GM12878 (cell line): ENCODE measurements at regions not wholly inside any gene's neighbourhood (a gene's known extent, or its start where the extent isn't known, plus 50 kb on each side); places are given as distances from the start of the nearest gene placed in this dataset.

ENCODE experiments used
- ATAC-seq: fragments of 200-7000 bp; cut with Tn5 transposase; 3 replicates; pipeline ENCODE4 v1.9.1; 2020; ENCODE audit warnings: mild to moderate bottlenecking, moderate library complexity
- BruUV-seq: library from RNA; stranded (reverse); fragments of 400-500 nt; replicated peaks from 2 replicates; lab custom pipeline; 2021; lab: Mats Ljungman, UMichigan
- CTCF ChIA-PET: fragments of 300-600 bp; sonication (Branson Sonifier 250); formaldehyde crosslinking; extraction: SDS; loops from one replicate; lab custom pipeline; 2021; ENCODE audit warnings: inconsistent platforms; lab: Yijun Ruan, JAX
- POLR2A ChIA-PET: fragments of 350-600 bp; formaldehyde crosslinking; extraction: SDS; loops from one replicate; lab custom pipeline; 2021; ENCODE audit warnings: inconsistent platforms; lab: Charles Lee
- RAD21 ChIA-PET: fragments of 300-600 bp; sonication (Branson Sonifier 250); formaldehyde crosslinking; loops from one replicate; lab custom pipeline; 2023; ENCODE audit warnings: antibody characterized with exemption; ENCODE audit not compliant: unreplicated experiment; lab: Charles Lee
- SMC1A ChIA-PET: fragments of 300-600 bp; sonication (Branson Sonifier 250); formaldehyde crosslinking; loops from one replicate; lab custom pipeline; 2023; ENCODE audit not compliant: unreplicated experiment, uncharacterized antibody; lab: Charles Lee
- DNase-seq: peaks from one replicate; pipeline ENCODE4 v3.0.0-alpha.2; 2011; ENCODE audit warnings: low read depth, low spot score
- FAIRE-seq: peaks from 3 replicates; lab custom pipeline; 2011; peaks lifted over from hg19 to GRCh38; lab: Jason Lieb, UNC
- H2AFZ ChIP-seq: 2 replicates; pipeline ENCODE4 v1.6.0; 2011; ENCODE audit warnings: low read depth, low read length, control low read depth; ENCODE audit not compliant: control insufficient read depth
- H3K27ac ChIP-seq: 2 replicates; pipeline ENCODE4 v1.5.1; 2011; ENCODE audit warnings: control low read depth; ENCODE audit not compliant: control insufficient read depth, insufficient read depth
- H3K27me3 ChIP-seq, 2 experiments: replicated peaks in 1 of 2; 2 replicates each; pipeline versions ENCODE4 v1.6.0 to v1.6.1; 2011; ENCODE audit warnings: low read length in 1 of 2; ENCODE audit not compliant: control insufficient read depth in 2 of 2, insufficient read depth in 2 of 2
- H3K36me3 ChIP-seq, 2 experiments: 2 replicates each; pipeline ENCODE4 v1.5.1; 2011; ENCODE audit warnings: low read length in 1 of 2; ENCODE audit not compliant: control insufficient read depth in 2 of 2, insufficient read depth in 2 of 2
- H3K4me1 ChIP-seq: 2 replicates; pipeline ENCODE4 v1.6.1; 2011; ENCODE audit warnings: mild to moderate bottlenecking, low read length, moderate library complexity, mixed read lengths; ENCODE audit not compliant: control insufficient read depth, insufficient read depth
- H3K4me2 ChIP-seq: 2 replicates; pipeline ENCODE4 v1.6.0; 2011; ENCODE audit warnings: control low read depth; ENCODE audit not compliant: control insufficient read depth, insufficient read depth
- H3K4me3 ChIP-seq: fragments of 200-600 bp; sonication (generic); 2 replicates; pipeline ENCODE4 v1.5.1; 2016
- H3K79me2 ChIP-seq: 2 replicates; pipeline ENCODE4 v1.6.0; 2011; ENCODE audit warnings: low read length; ENCODE audit not compliant: control insufficient read depth, insufficient read depth
- H3K9ac ChIP-seq: 2 replicates; pipeline ENCODE4 v1.8.0; 2011; ENCODE audit warnings: low read length, control low read depth, mixed read lengths; ENCODE audit not compliant: control insufficient read depth, insufficient read depth
- H3K9me3 ChIP-seq: replicated peaks from 3 replicates; pipeline ENCODE4 v1.5.1; 2011; ENCODE audit warnings: mild to moderate bottlenecking, low read length; ENCODE audit not compliant: control insufficient read depth, insufficient read depth
- H4K20me1 ChIP-seq: 2 replicates; pipeline ENCODE4 v1.6.0; 2011; ENCODE audit not compliant: control insufficient read depth, insufficient read depth
- E4F1 ChIP-seq: fragments of 450-650 bp; IDR thresholded peaks from 2 replicates; pipeline ENCODE4 v1.6.1; 2018; ENCODE audit warnings: borderline replicate concordance, mild to moderate bottlenecking; ENCODE audit not compliant: partially characterized antibody
- EGR1 ChIP-seq, 2 experiments: IDR thresholded peaks; 1 replicate in 1 of 2; 2 replicates in 1 of 2; pipeline ENCODE4 v1.6.1; 2011 to 2012; ENCODE audit warnings: low read depth in 2 of 2, low read length in 2 of 2, borderline replicate concordance in 1 of 2, mild to moderate bottlenecking in 1 of 2, moderate library complexity in 1 of 2
- MYB ChIP-seq: fragments of 150-350 bp; IDR thresholded peaks from 2 replicates; pipeline ENCODE4 v1.6.1; 2014; ENCODE audit warnings: mild to moderate bottlenecking, low read depth, low read length, borderline replicate concordance
- RUNX3 ChIP-seq: IDR thresholded peaks from 2 replicates; pipeline ENCODE4 v1.6.1; 2012; ENCODE audit warnings: low read length, inconsistent platforms
- SMARCA5 ChIP-seq: fragments of 450-650 bp; IDR thresholded peaks from 2 replicates; pipeline ENCODE4 v1.6.1; 2017; ENCODE audit warnings: mild to moderate bottlenecking
- SPI1 ChIP-seq: IDR thresholded peaks from 2 replicates; pipeline ENCODE4 v1.6.1; 2011; ENCODE audit warnings: low read depth, mild to moderate bottlenecking, low read length, moderate library complexity, borderline replicate concordance; ENCODE audit not compliant: insufficient read depth
- WGBS: methylation state at CpG from one replicate; pipeline ENCODE4 v1.1.6; 2016; ENCODE audit warnings: low lambda C conversion rate; ENCODE audit not compliant: insufficient replicate concordance, insufficient coverage; ENCODE audit errors: missing lambda C conversion rate; 5-methylcytosine and 5-hydroxymethylcytosine counted together
- in situ Hi-C: fragments of 300-500 bp; cut with MboI; formaldehyde crosslinking; loops from 9 replicates; pipeline ENCODE4 v1.14.3; 2018; ENCODE audit warnings: mixed read lengths
- intact Hi-C: fragments of 100-400 bp; cut with micrococcal nuclease; formaldehyde crosslinking; loops from one replicate; pipeline ENCODE4 v1.14.2; 2022; ENCODE audit not compliant: unreplicated experiment
- TF ChIP-seq, protein P1 (sequence below): fragments of 450-650 bp; IDR thresholded peaks from 2 replicates; pipeline ENCODE4 v1.6.1; 2016; ENCODE audit warnings: mild to moderate bottlenecking

DNA sequence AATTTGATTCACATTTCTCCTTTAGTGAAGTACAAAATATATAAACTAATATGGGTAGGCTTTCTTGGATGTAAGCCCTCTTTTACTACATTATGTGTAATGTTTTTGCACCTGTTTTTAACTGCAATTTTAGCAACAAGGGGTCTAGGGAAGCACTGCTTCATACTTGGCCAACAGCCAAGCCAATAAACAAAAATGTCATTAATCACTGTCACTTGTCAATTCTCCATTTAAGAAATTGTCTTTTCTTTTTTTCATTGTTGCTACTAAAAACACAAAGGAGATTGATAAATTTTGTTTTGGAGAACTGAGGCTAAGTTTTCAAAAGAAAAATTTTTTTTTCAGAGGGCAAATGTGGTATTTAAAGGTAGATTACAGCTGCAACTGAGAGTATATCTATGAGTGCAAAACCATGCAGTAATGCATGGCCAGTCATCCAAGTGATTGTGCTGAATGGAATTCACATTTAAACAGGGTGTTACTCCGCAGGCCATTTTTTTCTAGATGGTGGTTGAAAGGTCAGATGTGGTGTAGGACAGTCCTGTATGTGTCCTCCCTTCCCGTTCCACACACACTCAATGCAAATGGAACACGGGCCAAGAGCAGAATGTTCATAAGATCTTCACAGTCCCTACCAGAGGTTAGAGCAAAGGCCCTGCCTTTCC lies 503.0 kb upstream of the LMO3 start:
- RAD21 ChIA-PET, result no interaction called here
- no peak overlapping the region for H3K9ac ChIP-seq
- H3K36me3 ChIP-seq, result no peaks in the 10 kb centered on the region
- no peaks in the 10 kb centered on the region for H3K4me1 ChIP-seq
- in situ Hi-C loops (no loop called here), intact Hi-C loops (no loop called here)
- no peaks in the 10 kb centered on the region for H3K79me2 ChIP-seq
- no peaks in the 10 kb centered on the region for H3K9me3 ChIP-seq
- DNase-seq, result no peak
- no peak overlapping the region for H2AFZ ChIP-seq
- no peak for ATAC-seq
- no peaks in the 10 kb centered on the region for H4K20me1 ChIP-seq
- H3K27me3 ChIP-seq, result no peaks in the 10 kb centered on the region
- POLR2A ChIA-PET, result no interaction called here
- H3K4me2 ChIP-seq, result no peak overlapping the region
- SMC1A ChIA-PET, result no interaction called here
- no peak for FAIRE-seq
- TF ChIP-seq EGR1 (IDR thresholded peaks at IDR 0.05; ENCODE audit: borderline replicate concordance in 1 of 2, low read depth in 2 of 2, low read length in 2 of 2) (no peak), SMARCA5 (no peak), RUNX3 (no peak), MYB (no peak), SPI1 (no peak), E4F1 (no peak)
- TF ChIP-seq, protein P1, sequence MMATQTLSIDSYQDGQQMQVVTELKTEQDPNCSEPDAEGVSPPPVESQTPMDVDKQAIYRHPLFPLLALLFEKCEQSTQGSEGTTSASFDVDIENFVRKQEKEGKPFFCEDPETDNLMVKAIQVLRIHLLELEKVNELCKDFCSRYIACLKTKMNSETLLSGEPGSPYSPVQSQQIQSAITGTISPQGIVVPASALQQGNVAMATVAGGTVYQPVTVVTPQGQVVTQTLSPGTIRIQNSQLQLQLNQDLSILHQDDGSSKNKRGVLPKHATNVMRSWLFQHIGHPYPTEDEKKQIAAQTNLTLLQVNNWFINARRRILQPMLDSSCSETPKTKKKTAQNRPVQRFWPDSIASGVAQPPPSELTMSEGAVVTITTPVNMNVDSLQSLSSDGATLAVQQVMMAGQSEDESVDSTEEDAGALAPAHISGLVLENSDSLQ, result peak; percentile 61; the same call in 1 of the 2 replicates
- no peak overlapping the region for H3K4me3 ChIP-seq
- 54% methylated on average over 3 of the region's 3 CpGs for WGBS
- CTCF ChIA-PET, result no interaction called here
- H3K27ac ChIP-seq, result no peak overlapping the region
- BruUV-seq, result no TSS peak
